ENCODE measurements at regions not wholly inside any gene's neighbourhood (a gene's known extent, or its start where the extent isn't known, plus 50 kb on each side); places are given as distances from the start of the nearest gene placed in this dataset.

GRCh38 chr18:75125382-75126331 is 83.3 kb downstream of the PTGR3 start:
- peak; percentile 59 for ATAC-seq
- no peak overlapping the region for H3K27ac ChIP-seq (ENCODE audit: low read length)
- no TSS peak for BruUV-seq (replicated peaks)

GRCh38 chr18:75124991-75125381 is 84.0 kb downstream of the PTGR3 start:
- no peak for ATAC-seq
- H3K4me3 ChIP-seq (ENCODE audit: low read depth in 2 of 2, low read length in 2 of 2) = no peak overlapping the region
- TF ChIP-seq SIN3A (IDR thresholded peaks at IDR 0.05; ENCODE audit: borderline replicate concordance, insufficient read depth, low read depth, low read length) (no peak), TCF7L2 (IDR thresholded peaks at IDR 0.05; ENCODE audit: low read depth, low read length) (no peak), REST (IDR thresholded peaks at IDR 0.05; ENCODE audit: insufficient read depth in 1 of 2, low read depth in 2 of 2, low read length in 1 of 2) (no peak), POLR2AphosphoS5 (IDR thresholded peaks at IDR 0.05; ENCODE audit: low read depth, low read length) (no peak), CTCF (IDR thresholded peaks at IDR 0.05) (no peak)
- intact Hi-C loops (cut with micrococcal nuclease; ENCODE audit: unreplicated experiment) (no loop called here), in situ Hi-C loops (cut with HindIII; ENCODE audit: low pct_unique_long_range_greater_than_20kb, low sequenced_read_pairs) (no loop called here)
- DNase-seq (ENCODE audit: low read depth, low spot score) = no peak
- H3K27ac ChIP-seq (ENCODE audit: low read length) = no peak overlapping the region
- no peaks in the 10 kb centered on the region for H3K4me1 ChIP-seq (ENCODE audit: control insufficient read depth, insufficient read depth, low read length)
- H3K9me3 ChIP-seq (ENCODE audit: control insufficient read depth, insufficient read depth, low read depth, low read length) = no peaks in the 10 kb centered on the region
- H3K36me3 ChIP-seq (ENCODE audit: control insufficient read depth, insufficient read depth, low read length) = no peaks in the 10 kb centered on the region
- ChIA-PET CTCF (no interaction called here), POLR2A (no interaction called here)
- H3K27me3 ChIP-seq (ENCODE audit: control insufficient read depth, insufficient read depth, low read length) = no peaks in the 10 kb centered on the region
- no TSS peak for BruUV-seq (replicated peaks)

More at GRCh38 chr18:75125382-75126331, 83.3 kb downstream of the PTGR3 start:
- Histone ChIP-seq H3K9me3 (ENCODE audit: control insufficient read depth, insufficient read depth, low read depth, low read length) (no peaks in the 10 kb centered on the region), H3K4me3 (ENCODE audit: low read depth in 2 of 2, low read length in 2 of 2) (no peak overlapping the region), H3K36me3 (ENCODE audit: control insufficient read depth, insufficient read depth, low read length) (no peaks in the 10 kb centered on the region), H3K4me1 (ENCODE audit: control insufficient read depth, insufficient read depth, low read length) (no peaks in the 10 kb centered on the region), H3K27me3 (ENCODE audit: control insufficient read depth, insufficient read depth, low read length) (no peaks in the 10 kb centered on the region)
- ChIA-PET CTCF (no interaction called here), POLR2A (no interaction called here)
- DNase-seq (ENCODE audit: low read depth, low spot score) = no peak
- intact Hi-C loops (cut with micrococcal nuclease; ENCODE audit: unreplicated experiment) (no loop called here), in situ Hi-C loops (cut with HindIII; ENCODE audit: low pct_unique_long_range_greater_than_20kb, low sequenced_read_pairs) (no loop called here)
- no peak for TF ChIP-seq SIN3A (IDR thresholded peaks at IDR 0.05; ENCODE audit: borderline replicate concordance, insufficient read depth, low read depth, low read length)
- TF ChIP-seq TCF7L2 (IDR thresholded peaks at IDR 0.05; ENCODE audit: low read depth, low read length) = no peak
- no peak for TF ChIP-seq CTCF (IDR thresholded peaks at IDR 0.05)
- no peak for TF ChIP-seq POLR2AphosphoS5 (IDR thresholded peaks at IDR 0.05; ENCODE audit: low read depth, low read length)
- no peak for TF ChIP-seq REST (IDR thresholded peaks at IDR 0.05; ENCODE audit: insufficient read depth in 1 of 2, low read depth in 2 of 2, low read length in 1 of 2)

Data from Panc1 (cell line).